OCI-LY3 (cell line): ENCODE measurements at regions not wholly inside any gene's neighbourhood (a gene's known extent, or its start where the extent isn't known, plus 50 kb on each side); places are given as distances from the start of the nearest gene placed in this dataset.

ENCODE experiments used
- CTCF ChIP-seq: fragments of 200-600, 300-600 bp; sonication (generic); IDR thresholded peaks from 2 replicates; pipeline ENCODE4 v1.5.1; 2014; ENCODE audit warnings: antibody characterized with exemption, low read length, low read depth
- EZH2phosphoT487 ChIP-seq: fragments of 200-600 bp; shearing (Covaris generic); IDR thresholded peaks from 2 replicates; pipeline ENCODE4 v1.6.1; 2018; ENCODE audit warnings: antibody characterized with exemption, mixed run types, low read depth

GRCh38 chr12:89160716-89161123, 191.6 kb downstream of the DUSP6 start:
- TF ChIP-seq EZH2phosphoT487 (no peak), CTCF (no peak)
